Right atrium auricular region (tissue), 2 donors: ENCODE measurements at regions not wholly inside any gene's neighbourhood (a gene's known extent, or its start where the extent isn't known, plus 50 kb on each side); places are given as distances from the start of the nearest gene placed in this dataset.
"Not testable (repeated sequence)": the region's sequence is repeated elsewhere in the genome, so short reads cannot be mapped to it uniquely, and the experiment has no call there.

Source experiments
- DNase-seq: peaks from one replicate; pipeline ENCODE4 v3.0.0-alpha.2; 2019; ENCODE audit warnings: low spot score
- H3K27ac ChIP-seq, 2 donors: fragments of 200-600 bp; sonication (generic); 1 replicate in 1 of 2; 2 replicates in 1 of 2; pipeline ENCODE4 v1.5.1; 2016 to 2019
- H3K27me3 ChIP-seq, 2 donors: fragments of 200-600 bp; sonication (generic); one replicate each; pipeline versions ENCODE4 v1.5.1 to v1.6.0; 2017 to 2019
- H3K36me3 ChIP-seq: fragments of 200-600 bp; sonication (generic); one replicate; pipeline ENCODE4 v1.5.1; 2016
- H3K4me1 ChIP-seq, 2 donors: fragments of 200-600 bp; sonication (generic); one replicate each; pipeline versions ENCODE4 v1.5.1 to v1.6.0; 2017 to 2019
- H3K4me3 ChIP-seq, 2 donors: fragments of 200-600 bp; sonication (generic); 1 replicate in 1 of 2; 2 replicates in 1 of 2; pipeline ENCODE4 v1.5.1; 2017 to 2019; ENCODE audit warnings: mild to moderate bottlenecking in 1 of 2, moderate library complexity in 1 of 2
- H3K9me3 ChIP-seq, 2 donors: fragments of 200-600 bp; sonication (generic); one replicate each; pipeline ENCODE4 v1.5.1; 2019
- CTCF ChIP-seq, 2 donors: fragments of 200-600 bp; sonication (generic); IDR thresholded peaks; one replicate each; pipeline ENCODE4 v1.5.1; 2019; ENCODE audit warnings: antibody characterized with exemption in 2 of 2

GRCh38 chr7:149559711-149560110 lies 62.1 kb upstream of the ZNF746 start:
- DNase-seq: no peak
- Histone ChIP-seq H3K36me3 (peaks cover 22% of the 10 kb centered on the region), H3K27me3 (no peaks in the 10 kb centered on the region), H3K4me3 (no peak overlapping the region), H3K4me1 (peaks cover 0 to 7% of the 10 kb centered on the region in 2 donors), H3K27ac (no peak overlapping the region), H3K9me3 (peaks cover 0 to 9% of the 10 kb centered on the region in 2 donors)
- TF ChIP-seq CTCF (IDR thresholded peaks at IDR 0.05): no peak

DNA sequence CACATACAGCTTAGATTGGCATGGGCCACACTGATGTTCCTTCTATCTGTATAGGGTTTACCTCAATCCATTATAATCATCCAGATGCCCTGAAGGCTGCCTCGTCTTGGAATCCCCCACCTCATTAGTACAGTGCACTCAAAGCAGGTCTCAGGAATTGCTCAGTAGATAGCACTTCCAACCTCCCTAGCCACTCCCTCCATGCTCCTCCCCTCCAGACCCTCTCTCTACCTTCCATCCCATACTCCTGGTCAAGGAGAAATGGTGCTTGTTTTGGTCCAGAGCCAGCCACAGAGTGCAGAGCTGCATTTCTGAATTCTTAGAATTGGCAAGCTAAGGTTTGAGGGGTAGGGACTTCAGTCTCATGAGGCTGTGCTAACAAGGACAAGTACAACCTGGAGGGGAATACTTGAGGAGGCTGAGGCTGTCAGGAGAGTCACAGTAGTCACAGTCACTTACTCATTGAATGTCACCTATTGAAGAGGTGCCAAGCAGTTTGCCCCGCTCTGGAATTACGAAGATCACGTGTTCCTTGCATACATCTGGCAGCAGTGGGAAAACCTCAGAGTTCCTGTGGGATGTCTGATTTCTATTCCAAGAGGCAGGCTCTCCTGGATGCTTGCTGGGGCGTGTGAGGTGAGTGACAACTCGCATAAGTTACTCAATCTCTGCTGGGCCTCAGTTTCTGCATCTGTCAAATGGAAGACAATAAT lies 60.7 kb upstream of the ZNF746 start:
- H3K4me1 ChIP-seq: peaks cover 0 to 6% of the 10 kb centered on the region in 2 donors
- no peak for DNase-seq
- H3K9me3 ChIP-seq: no peaks in the 10 kb centered on the region
- peaks cover 22% of the 10 kb centered on the region for H3K36me3 ChIP-seq
- H3K27me3 ChIP-seq: no peaks in the 10 kb centered on the region
- TF ChIP-seq CTCF (IDR thresholded peaks at IDR 0.05): no peak
- no peak overlapping the region for H3K4me3 ChIP-seq
- H3K27ac ChIP-seq: no peak overlapping the region

GRCh38 chr7:149556525-149556924 lies 58.9 kb upstream of the ZNF746 start:
- not testable (repeated sequence) for DNase-seq, H3K4me3 ChIP-seq, H3K27ac ChIP-seq, H3K27me3 ChIP-seq, H3K4me1 ChIP-seq, H3K9me3 ChIP-seq
- H3K36me3 ChIP-seq: peaks cover 38% of the 10 kb centered on the region

GRCh38 chr7:149554821-149555220 lies 57.2 kb upstream of the ZNF746 start:
- H3K27me3 ChIP-seq, H3K4me3 ChIP-seq, H3K27ac ChIP-seq, H3K4me1 ChIP-seq, DNase-seq, H3K9me3 ChIP-seq: not testable (repeated sequence)
- H3K36me3 ChIP-seq: peaks cover 55% of the 10 kb centered on the region

- peaks cover 63% of the 10 kb centered on the region for H3K36me3 ChIP-seq
- not testable (repeated sequence) for DNase-seq, H3K9me3 ChIP-seq, H3K27ac ChIP-seq, H3K4me1 ChIP-seq, H3K4me3 ChIP-seq, H3K27me3 ChIP-seq
Measured at GRCh38 chr7:149553991-149554390, 56.4 kb upstream of the ZNF746 start.

DNA sequence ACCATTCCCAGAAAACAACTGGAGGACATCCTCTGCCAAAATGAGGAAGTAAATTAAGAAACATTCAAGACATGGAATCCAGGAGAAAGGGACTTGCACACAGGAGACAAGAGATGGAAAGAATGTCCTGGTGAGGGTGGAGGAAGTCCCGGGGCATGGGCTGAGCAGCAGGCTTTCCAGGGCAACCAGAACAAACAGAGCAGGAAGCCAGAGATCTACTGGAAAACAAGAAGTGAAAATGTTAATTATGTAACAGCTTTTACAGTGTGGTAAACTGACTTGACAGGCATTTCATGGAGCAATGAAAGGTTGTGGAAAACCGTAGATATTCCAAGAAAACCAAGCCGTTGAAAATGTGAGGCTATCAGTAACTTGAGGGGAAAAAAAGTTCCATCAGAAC lies 55.2 kb upstream of the ZNF746 start:
- Histone ChIP-seq H3K9me3 (no peaks in the 10 kb centered on the region), H3K4me1 (no peaks in the 10 kb centered on the region), H3K36me3 (peaks cover 65% of the 10 kb centered on the region), H3K27me3 (no peaks in the 10 kb centered on the region), H3K4me3 (no peak overlapping the region), H3K27ac (no peak overlapping the region)
- no peak for DNase-seq
- no peak for TF ChIP-seq CTCF (IDR thresholded peaks at IDR 0.05)
